Mesenteric fat pad (tissue), 1 donor: ENCODE measurements at regions not wholly inside any gene's neighbourhood (a gene's known extent, or its start where the extent isn't known, plus 50 kb on each side); places are given as distances from the start of the nearest gene placed in this dataset.
"Not testable (repeated sequence)": the region's sequence is repeated elsewhere in the genome, so short reads cannot be mapped to it uniquely, and the experiment has no call there.

Experiments
- DNase-seq: peaks from one replicate; pipeline ENCODE4 v3.0.0-alpha.2; 2020; ENCODE audit warnings: low spot score
- donor health status: DM: yes; HTN: yes; CAD: no.

DNA sequence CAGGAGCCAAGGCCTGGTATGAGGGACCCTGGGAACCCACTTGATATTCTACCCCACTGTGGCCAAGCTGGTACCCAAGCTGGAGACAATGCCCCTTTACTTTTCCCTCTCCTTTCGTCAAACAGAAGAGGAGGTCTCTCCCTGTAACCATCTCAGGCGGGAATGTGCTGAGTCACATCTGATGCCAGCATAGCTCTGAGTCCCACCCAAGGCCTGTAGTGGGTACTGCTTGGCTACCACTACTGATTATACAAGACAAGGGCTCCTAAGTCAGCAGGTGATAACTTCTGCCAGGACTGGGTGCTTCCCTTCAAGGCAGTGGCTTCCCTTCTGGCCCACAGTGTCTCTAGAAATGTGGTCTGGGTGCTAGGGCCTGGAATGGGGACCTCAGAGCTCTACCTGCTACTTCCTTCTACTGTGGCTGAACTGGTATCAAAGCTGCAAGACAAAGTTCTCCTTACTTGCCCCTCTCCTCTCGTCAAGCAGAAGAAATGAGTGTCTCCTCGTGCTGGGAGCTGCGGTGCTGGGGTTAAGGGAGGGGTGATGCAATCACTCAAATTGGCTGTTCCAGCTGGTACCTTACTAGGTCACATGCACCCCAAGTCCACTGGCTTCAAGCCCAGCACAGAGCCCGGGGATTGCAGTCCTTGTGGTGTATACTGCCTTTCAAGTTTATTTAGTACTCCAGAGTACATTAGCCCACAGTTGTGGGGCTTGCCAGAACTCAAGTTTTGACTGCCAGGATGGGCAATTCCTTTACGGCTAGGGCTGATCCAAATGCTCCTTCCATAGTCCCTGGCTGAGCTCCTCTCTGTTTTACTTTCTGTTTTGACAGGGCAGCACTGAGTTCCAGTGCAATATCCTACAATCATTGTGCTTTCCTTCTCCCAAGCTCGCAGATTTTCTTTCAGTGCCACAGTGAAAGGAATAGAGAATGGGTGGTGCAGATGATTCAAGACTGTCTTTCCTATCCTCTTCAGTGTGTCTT lies 419.7 kb upstream of the CNTN5 start:
- DNase-seq: no peak

DNA sequence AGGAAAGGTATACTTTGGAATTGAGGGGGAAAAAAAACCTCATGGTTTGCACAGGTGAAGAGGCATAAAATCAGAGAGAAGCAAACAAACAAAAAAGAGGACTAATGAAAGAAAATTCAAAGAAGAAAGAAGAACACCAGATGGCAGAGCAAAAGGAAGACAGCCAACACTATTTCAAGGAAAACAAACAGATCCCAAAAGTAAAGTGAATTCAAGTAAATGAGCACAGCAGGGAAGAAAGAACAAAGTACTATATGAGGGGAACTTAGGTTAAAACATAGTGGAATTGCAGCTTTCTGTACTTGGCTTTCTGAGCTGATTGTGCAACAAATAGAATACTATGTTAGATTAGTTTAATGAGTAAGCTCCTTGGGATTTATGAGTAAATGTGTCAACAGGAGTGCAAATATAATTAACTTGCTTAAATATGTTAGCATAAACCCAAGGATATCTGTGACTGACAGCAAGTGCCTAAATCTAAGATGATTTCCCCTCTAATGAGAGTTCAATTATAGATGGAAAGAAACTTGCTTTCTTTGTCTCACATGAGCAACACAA lies 404.6 kb upstream of the CNTN5 start:
- DNase-seq: no peak

DNA sequence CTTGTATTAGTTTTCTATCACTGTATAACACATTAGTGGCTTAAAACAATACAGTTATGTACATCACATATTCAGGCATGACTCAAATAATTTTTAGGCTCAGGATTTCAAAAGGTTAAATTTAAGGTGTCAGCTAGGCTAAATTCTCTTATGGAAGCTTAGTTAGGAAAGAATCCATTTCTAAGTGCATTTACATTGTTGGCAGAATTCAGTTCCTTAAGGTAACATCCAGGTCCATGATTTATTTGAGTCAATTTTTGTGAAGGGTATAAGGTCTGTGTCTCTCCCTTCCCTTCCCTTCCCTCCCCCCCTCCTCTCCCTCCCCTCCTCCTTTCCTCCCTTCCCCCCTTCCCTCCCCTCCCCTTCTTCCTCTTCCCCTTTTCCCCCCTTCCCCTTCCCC lies 399.0 kb upstream of the CNTN5 start:
- no peak for DNase-seq

DNA sequence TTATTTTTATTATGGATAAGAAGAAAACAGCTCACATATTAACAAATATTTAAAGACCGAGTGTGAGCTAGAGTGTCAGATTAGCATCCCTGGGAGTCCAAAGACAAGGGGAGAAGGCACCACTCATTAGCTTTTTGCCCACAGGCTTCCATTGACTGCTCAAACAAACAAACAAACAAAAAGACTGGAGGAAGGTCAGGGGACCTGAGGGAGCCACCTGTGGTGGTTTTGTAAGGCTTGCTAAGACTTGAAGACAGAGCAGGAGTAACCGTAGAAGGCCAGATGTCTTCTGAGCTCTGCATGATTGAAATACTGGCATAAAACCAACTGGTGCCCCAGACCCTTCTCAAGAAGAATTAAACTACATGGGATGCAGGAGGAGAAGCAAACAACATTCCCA lies 395.2 kb upstream of the CNTN5 start:
- DNase-seq: no peak

DNA sequence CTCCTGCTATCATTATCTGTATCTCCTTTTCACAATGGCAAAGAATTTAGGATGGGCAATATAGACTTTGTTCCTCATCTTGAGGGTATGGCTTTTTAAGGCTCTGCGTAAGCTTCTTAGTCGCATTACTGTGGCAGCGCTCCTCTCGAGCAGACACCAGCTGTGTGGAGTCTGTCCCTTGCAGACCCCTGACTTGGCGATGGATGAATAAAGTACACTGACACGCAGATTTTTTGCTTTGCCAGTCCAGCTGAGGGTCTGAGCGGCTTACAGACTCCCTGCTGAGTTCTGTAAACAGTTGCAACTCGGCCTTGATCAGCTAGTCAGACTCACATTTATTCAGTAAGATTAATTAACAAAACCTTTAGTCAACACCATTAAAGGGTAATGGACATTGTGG lies 390.0 kb upstream of the CNTN5 start:
- no peak for DNase-seq

DNA sequence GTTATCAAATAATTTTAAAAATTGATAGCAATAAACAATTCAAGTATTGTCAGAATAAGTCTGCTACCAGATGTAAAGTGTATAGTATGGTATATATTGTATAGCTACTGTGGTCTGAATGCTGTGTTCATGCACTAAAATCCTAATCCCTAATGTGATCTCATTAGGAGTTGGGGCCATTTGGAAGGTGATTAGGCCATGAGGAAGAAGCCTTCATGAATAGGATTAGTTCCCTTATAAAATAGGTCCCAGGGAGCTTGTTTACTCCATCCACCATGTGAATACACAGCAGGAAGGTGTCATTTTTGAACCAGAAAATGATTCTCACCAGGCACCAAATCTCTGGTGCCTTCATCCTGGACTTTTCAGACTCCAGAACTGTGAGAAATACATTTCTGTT lies 363.0 kb upstream of the CNTN5 start:
- no peak for DNase-seq

DNA sequence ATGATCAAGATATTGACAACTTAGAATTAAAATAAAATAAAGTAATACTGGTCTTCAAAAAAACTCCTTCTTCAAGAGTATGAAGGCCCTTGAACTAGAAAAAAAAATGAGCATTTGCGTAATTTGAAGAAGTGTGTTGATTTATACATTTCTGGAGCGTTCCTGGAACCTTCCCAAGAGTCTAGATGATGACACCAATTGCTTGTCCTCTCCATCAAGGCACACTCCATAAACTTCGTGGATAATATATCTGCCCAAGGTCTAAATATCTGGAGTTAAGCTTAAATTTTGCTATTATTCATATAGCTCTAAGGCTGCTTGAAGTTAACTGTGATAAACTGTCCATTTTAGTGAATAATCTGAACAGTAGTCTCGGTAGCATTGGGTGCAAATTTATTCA lies 361.3 kb upstream of the CNTN5 start:
- DNase-seq: no peak

DNA sequence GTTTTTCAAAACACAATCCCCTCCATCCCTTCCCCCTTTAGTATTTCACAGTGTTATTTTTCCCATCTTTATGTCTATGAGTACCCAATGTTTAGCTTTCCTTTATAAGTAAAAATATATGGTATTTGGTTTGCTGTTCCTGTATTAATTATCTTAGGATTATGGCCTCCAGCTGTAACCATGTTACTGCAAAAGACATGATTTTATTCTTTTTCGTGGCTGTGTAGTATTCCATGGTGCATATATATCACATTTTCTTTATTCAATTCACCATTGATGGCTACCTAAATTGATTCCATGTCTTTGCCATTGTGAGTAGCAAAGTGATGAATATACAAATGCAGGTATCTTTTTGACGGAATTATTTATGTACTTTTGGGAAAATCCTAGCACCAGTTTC lies 346.4 kb upstream of the CNTN5 start:
- DNase-seq: no peak

DNA sequence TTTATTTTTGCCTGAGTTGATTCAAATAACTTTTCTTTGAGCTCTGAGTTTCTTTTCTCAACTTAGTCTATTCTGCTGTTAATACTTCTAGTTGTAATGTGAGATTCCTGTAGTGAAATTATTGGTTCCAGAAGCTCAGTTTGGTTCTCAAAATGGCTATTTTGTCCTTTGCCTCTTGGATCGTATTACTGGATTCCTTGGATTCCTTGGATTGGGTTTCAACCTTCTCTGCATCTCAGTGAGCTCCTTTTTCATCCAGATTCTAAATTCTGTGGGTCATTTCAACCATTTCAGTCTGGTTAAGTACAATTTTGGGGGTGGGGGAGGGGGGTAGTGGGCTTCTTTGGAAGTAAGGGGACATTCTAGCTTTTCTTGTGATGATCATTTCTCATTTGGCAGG lies 341.1 kb upstream of the CNTN5 start:
- DNase-seq: no peak

DNA sequence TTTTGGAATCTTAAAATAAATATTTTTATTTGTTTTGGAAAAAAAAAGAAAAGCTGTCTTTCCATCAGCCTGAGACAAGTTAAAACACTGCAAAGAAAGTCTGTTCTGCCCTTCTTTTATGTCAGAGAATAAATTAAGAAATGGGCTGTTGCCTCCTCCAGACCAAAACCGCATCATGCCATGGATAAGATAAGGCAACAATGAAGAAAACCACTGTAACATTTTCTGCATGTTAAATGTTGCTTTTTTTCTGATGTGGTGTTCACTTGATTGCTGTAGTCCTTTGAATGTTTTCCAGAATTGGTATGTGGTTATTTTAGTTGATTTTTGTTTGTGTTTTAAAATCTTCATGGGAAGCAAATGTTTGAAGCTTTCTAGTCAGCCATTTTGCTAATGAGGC lies 319.2 kb upstream of the CNTN5 start:
- DNase-seq: no peak

DNA sequence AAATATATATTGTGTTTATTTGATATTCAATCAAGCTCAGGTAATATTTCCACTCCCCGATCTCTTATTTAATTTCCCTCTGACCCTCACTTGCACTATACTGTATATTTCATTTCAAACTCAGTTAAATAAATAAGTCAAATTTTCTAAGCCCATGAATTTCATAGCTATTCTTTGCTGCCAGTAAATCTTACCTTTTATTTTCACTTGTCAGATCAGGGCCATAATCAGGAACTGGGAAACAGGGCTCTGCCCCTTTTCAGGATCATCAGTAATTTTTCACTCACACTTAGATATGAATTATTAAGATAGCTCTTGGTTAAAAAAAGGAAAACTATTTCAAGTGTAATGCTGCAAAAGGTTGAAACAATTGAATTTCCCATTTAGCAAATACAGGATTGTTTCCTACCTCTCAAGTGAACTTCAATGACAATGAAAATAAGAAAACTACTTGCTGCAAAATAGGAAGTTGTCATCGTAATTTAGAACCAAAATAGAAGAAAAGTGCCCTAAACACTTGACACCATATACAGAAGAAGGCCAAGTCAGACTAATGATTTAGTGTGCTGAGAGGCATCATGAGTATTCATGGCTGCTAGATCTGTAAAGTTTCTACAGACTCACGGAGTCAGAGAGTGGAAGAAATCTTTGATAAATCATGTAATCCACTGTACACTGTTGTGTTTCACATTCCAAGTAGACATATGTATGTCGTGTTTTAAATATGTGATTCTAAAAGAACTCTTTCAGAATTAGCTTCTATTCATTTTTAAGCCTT lies 316.8 kb upstream of the CNTN5 start:
- no peak for DNase-seq

DNA sequence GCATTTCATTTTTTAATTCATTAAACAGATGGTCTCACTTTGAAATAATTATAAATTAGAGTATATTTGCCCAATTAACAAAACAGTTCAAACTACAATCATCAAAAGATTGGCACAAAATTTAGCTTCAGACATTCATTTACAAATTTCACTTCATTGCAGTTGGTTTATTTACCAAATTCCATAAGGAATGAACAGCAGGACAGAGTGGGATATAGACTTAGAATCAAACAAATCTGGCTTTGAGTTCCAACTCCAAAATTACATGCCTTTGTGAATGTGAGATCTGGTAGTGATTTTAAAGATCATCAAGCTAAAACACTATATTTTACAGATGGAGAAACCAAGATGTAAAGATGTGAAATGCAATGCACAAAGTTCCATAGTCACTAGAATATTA lies 310.7 kb upstream of the CNTN5 start:
- no peak for DNase-seq

DNA sequence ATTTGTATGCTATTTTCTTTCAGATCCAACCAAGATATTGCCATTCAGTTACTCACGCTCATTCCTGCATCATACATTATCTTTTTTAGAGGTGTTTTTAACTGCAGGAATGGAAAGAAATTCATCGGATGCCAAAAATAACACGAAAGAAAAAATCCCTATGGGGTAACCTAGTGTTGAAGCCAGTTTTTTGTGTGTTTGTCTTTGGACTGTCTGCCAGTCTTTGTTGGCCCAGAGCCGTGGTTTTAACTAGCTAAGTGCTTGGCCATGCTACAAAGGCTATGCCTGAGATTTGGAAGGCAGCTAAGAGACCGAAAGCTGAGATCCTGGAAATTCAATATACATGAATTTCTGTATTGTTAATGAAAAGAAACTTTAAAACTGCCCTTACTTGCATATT lies 309.8 kb upstream of the CNTN5 start:
- DNase-seq: no peak

DNA sequence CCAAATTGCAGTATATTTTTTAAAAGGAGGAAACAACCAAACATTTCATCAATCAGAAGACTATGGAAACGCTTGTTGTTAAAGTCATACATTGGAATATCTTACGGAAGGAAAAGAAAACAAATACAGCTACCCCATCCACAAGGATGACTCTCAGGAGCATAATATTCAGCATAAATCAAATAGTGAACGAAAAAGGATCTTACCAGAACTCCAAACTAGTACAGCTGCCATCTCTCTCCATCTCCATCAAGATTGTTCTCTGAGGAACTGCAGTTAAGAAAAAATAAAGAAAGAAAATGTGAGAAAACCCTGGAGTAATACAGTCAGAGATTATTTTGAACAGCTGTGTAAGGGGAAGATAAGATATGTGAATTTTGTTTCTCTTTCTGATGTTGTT lies 299.8 kb upstream of the CNTN5 start:
- no peak for DNase-seq

DNA sequence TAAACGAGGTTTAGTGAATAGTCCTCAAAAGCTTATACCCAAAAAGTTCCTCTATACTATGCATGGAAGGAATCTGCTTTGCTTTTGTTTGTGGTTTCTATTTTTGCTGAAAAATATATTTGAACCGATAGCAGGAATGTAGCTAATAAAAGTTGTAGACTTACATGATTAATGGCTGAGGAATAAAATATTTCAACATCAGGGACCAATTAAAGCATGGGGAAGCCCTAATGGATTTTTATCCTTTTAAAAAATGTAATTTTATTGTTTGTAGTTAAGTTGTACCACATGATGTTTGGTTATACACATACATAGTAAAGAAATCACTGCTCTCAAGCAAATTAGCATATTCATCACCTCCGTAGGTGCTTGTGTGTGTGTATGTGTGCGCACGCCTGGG lies 295.3 kb upstream of the CNTN5 start:
- DNase-seq: no peak

DNA sequence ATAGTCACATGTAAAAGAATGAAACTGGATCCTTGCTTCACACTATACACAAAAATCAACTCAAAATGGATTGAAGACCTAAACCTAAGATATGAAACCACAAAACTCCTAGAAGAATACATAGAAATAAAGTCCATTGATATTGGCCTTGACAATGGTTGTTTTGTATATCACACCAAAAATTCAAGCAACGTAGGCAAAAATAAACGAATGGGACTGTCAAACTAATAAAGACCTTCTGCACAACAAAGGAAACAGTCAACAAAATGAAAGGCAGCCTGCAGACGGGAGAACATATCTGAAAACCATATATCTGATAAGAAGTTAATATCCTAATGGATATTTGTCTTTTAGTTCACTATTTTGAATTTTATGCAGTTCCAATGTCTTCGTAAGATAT lies 292.3 kb upstream of the CNTN5 start:
- DNase-seq: no peak

DNA sequence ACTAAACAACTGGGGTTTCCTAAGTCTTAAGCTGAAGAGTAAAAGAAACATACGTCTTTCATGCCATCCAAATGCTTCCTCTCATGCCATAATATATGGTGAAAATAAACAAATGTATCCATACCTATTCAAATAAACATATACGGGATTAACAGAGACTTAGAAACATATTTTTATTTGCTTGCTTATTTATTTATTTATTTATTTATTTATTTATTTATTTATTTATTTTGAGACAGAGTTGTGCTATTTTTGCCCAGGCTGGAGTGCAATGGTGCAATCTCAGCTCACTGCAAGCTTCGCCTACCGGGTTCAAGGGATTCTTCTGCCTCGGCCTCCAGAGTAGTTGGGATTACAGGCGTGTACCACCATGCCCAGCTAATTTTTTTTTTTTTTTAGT lies 291.6 kb upstream of the CNTN5 start:
- no peak for DNase-seq

DNA sequence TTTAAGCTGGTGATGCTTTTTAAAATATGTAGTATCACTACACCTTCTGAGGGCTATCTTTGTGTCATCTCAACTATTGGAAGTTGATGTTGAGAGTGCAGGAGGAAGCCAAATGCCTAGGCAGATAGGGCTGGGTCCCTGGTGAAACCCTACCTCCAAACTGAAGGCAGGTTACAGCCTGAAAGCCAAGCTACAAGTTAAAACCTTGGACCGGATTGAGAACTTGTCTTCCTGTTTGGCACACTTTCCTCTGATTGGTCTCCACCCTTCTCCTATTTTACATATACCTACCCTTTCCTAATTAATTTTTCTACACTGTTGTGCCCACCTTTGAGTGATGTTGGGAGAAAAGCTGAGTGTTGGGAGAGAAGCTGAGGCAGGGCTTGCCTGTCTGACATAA lies 287.8 kb upstream of the CNTN5 start:
- no peak for DNase-seq

DNA sequence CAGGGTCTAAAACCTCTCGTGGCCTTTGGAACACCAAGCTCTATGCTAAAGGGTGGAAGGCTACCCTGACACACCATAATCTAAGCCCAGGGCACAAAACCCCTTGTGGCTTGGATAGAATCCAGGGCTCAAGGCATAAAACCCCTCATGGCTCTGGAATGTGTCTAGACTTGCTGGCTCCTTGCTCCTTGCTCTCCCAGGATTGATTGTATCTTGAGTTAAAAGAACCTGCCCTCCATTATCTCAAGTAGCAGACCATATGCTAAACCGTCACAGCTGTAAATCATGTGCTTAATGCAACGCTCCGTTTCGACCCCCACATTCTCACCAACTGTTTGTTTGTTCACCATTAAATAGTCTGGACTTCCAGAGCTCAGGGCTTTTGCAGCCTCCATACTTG lies 287.4 kb upstream of the CNTN5 start:
- DNase-seq: not testable (repeated sequence)

DNA sequence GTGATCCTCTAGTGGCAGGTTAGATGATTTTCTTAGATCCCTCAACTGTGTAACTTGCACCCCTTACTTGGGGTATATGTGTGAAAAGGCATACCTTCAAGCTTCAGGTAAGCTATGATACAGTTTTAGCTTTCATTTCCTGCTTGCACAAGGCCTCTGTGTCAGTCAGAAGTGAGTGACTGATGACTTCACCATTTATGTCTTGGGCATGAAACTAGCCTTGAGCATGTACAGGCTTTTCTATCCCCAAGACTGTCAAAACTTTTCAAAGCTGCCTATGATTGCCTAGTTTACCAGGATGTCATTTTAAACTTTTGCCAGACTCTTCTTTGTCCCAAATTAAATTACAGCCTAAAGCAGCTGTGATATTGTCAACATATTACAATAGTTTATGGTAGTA lies 286.1 kb upstream of the CNTN5 start:
- no peak for DNase-seq

DNA sequence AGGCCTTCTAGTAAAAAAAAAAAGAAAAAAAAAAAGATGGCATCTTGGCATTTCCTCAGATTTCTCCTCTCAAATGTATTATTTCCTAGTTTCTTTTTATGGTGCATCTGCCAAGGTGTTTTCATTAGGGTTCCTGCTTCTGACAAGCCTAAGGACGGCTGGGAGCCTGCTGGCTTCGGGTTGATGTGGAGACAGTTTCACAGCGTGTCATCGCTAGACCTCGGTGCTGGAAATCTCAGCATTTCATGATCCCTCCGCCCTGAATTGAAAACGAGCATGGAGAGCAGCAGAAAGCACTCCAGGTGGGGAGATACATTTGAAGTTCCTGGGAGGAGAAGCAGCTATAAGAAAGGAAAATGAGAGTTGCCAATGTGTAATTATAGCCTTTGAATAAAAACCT lies 283.9 kb upstream of the CNTN5 start:
- no peak for DNase-seq

DNA sequence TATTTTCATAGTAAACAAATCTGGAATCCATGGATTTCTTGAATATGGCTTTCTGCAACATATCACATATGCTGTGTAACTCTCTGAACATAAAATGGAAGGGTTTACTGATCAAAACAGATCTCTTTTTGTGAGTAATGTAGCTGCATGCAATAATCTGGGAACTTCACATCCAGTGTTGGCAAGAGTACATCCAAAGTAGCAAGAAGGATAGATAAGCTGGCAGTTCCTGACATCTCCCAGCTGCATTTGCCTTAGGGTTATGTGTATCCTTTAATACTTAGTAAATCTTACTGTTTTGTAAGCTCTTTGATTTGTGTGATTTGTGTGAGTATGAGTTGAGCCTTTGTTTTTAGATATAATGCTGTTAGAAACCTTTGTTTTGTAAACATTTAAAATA lies 280.4 kb upstream of the CNTN5 start:
- no peak for DNase-seq
